ELF-1 (cell line): ENCODE measurements at regions not wholly inside any gene's neighbourhood (a gene's known extent, or its start where the extent isn't known, plus 50 kb on each side); places are given as distances from the start of the nearest gene placed in this dataset.
"Not testable (repeated sequence)": the region's sequence is repeated elsewhere in the genome, so short reads cannot be mapped to it uniquely, and the experiment has no call there.

Experiments
- DNase-seq: peaks from one replicate; pipeline ENCODE4 v3.0.0-alpha.2; 2016; ENCODE audit warnings: low read depth, low spot score

GRCh38 chrX:65610481-65610880 lies 57.0 kb upstream of the MSN start:
- DNase-seq, result no peak

DNA sequence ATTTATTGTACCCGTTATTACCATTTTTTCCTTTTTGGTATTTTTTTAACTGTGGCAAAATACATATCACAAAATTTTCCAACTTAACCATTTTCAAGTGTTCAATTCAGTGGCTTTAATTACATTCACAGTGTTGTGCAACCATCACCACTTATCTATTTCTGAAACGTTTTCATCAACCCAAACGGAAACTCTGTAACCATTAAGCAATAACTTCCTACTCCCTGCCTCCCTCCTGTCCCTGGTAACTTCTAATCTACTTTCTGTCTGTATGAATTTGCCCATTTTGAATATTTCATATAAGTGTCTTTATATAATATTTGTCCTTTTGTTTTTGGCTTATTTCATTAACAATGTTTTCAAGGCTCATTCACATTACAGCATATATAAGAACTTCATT lies 57.4 kb upstream of the MSN start:
- DNase-seq, result no peak

- DNase-seq, result no peak
Observed at GRCh38 chrX:65609237-65609636, 58.2 kb upstream of the MSN start.

DNA sequence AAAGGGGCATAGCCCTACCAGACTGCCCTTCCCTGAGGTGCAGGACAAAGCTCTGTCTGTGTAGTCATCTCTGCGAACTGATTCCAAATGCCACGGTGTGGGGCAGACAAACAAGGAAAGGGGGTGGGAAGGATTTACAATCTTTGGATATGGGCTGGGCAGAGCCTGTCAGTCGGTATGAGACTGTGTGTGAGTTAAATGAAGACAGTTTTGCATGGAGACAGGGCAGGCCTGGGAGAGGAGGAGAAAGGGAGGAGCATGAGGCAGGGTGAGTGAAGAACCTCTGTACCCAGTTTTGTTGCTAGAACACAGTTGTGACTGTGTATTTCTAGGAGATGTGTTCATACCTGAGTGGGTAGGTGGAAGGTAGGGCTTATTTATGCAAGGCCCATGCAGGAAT lies 59.4 kb upstream of the MSN start:
- no peak for DNase-seq

GRCh38 chrX:65607070-65607742 lies 60.2 kb upstream of the MSN start:
- no peak for DNase-seq

DNA sequence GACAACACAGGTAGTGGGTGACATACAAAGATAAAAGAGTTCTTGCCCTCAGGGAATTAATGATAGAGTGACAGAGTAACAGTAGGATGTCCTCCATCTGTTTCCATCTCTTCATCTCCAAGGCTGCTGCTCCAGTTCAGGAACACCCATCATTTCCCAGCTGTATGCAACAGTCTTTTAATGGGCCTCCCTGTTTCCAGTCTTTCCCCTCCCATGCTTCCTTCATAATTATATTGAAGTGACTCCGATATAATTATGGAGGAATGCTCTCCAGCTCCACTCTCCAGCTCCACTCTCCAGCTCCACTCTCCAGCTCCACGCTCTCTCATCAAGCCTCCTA lies 65.3 kb upstream of the MSN start:
- no peak for DNase-seq

DNA sequence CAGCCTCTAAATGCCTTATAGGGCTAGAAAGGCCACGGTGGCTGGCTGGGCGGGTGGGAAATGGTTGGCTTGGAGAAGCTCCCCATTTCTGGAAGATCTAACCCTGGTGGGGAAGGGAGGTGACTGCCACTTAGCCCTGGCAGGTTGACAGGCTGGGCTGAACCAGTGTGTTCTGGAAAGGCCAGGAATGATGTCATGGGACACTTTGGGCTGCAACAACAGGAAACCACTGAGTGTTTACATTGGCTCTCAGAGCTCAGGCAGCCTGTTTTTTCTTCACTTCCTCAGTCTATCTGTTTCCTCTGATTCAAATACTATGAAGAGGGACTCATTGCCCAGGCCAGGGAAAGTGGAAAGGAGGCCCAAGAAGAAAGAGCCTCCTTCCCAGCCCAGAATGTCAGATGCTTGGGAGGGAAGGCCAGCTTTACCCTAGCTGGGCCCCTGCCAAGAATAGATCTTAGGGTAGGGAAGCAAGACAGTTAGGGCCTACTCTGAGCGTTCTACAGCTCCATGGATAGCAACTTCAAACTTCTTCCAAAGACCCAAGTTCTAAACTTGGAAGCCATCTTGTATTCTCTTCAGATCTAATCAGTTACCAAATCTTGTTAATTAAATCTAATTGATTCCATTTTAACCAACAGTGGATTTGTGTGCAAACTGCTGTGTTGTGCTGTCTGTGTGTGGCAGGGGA lies 65.8 kb upstream of the MSN start:
- DNase-seq, result peak; percentile 20

DNA sequence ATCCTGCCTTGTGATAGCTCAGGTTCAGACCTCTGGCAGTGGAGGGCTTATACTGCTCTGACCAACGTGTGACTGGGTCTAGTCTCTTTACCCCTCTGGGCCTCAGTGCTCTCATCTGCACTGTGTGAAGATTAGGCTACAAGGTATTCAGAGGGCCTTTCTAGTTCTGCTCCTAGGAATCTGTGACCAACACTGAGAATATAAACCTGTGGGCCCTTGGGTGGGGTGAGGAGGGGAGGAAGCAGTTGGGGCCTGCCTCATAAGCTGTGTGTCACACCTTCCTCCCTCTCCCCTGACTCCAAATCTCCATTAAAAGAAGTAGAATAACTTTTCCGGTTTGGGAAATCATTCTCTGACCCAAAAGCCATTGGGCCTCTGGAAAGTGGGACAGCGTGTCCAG lies 66.3 kb upstream of the MSN start:
- no peak for DNase-seq

- DNase-seq, result no peak
Observed at GRCh38 chrX:65600106-65600505, 65.5 kb upstream of the LAS1L start.

GRCh38 chrX:65598559-65599147 lies 64.1 kb upstream of the LAS1L start:
- no peak for DNase-seq

GRCh38 chrX:65596270-65597034 lies 61.9 kb upstream of the LAS1L start:
- peak; percentile 13 for DNase-seq

- DNase-seq, result peak; percentile 98
Observed at GRCh38 chrX:65595460-65595876, 60.9 kb upstream of the LAS1L start.

GRCh38 chrX:65591206-65591605 lies 56.6 kb upstream of the LAS1L start:
- DNase-seq, result no peak

DNA sequence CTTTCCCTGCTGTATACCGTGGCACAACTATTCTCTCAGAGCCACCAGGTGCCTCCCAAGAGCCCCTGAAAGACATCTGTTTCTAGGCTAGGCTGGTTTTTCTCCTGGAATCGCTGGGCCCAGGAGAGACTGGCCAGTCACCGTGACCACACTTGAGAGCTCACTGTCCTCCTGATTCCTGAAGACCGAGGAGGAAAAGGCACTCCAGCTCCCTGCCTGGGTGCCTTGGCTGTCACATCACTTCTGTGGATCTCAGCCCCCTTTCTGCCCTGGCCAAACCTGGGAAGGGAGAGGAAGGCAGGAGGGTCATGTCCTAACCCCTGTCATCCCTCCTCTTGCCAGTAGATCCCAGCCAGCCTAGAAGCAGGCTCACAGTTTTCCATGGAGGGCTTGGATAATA lies 54.7 kb upstream of the LAS1L start:
- DNase-seq, result no peak

- DNase-seq, result no peak
Observed at GRCh38 chrX:65588795-65589194, 54.2 kb upstream of the LAS1L start.

DNA sequence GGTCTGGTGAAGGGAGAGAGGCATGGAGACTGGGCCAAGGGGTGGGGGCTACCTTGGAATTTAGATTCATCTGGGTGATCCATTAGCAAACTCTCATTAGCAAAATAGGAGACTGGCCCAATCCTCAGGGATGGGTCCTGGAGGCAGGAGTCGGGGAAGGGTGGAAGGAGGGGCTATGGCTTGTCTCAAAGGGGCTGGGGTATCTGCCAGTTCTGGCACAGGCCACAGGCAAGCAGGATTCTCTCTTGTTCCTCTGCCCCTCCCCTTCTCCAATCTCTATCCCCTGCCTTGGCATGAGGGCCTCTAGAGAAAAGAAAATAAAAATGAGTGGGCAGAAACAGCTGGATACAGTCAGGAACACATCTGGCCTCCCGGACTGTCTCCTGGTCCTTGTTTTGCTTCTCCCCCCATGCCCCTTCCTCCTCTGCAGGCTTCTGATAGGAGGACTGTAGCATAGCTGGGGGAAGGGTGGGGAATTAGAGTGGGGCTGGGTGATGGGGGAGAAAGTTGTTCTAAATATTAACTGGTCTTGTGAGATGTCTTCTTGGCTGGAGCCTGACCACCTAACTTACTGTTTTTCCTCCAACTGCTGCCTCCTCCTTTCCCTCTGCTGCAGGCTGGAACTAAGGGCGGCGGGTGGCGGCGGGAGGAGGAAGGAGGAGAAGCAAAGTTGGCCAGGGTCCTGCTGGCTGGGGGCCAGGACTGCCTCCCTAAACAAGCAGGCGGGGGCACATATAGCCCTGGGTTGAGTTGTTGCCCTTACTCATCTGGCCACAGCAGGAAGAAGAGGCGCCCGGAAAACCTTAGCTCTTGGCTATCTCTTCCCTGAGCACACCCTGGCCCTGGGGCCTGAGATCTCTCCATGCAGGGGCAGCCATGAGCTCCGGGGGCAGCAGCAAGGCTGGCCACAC lies 53.3 kb upstream of the LAS1L start:
- no peak for DNase-seq

- DNase-seq, result no peak
Observed at GRCh38 chrX:65586491-65586890, 51.9 kb upstream of the LAS1L start.

GRCh38 chrX:65585226-65585625 lies 50.6 kb upstream of the LAS1L start:
- not testable (repeated sequence) for DNase-seq
